PFSK-1 (cell line): ENCODE measurements at regions not wholly inside any gene's neighbourhood (a gene's known extent, or its start where the extent isn't known, plus 50 kb on each side); places are given as distances from the start of the nearest gene placed in this dataset.

ENCODE experiments used
- POLR2AphosphoS5 ChIP-seq: IDR thresholded peaks from 2 replicates; pipeline ENCODE4 v1.6.1; 2012; ENCODE audit warnings: low read depth, mild to moderate bottlenecking, control low read depth, low read length, moderate library complexity
- SIN3A ChIP-seq: IDR thresholded peaks from 2 replicates; pipeline ENCODE4 v1.6.1; 2012; ENCODE audit warnings: mild to moderate bottlenecking, low read length, moderate library complexity, borderline replicate concordance; ENCODE audit not compliant: insufficient read depth
- TF ChIP-seq, protein P1 (sequence below), 2 experiments: IDR thresholded peaks; 2 replicates each; pipeline versions ENCODE4 v1.6.1 to v1.8.0; 2011 to 2012; ENCODE audit warnings: low read depth in 2 of 2, low read length in 2 of 2, control low read depth in 1 of 2, inconsistent platforms in 1 of 2, mild to moderate bottlenecking in 1 of 2, moderate library complexity in 1 of 2; ENCODE audit not compliant: insufficient read depth in 1 of 2

DNA sequence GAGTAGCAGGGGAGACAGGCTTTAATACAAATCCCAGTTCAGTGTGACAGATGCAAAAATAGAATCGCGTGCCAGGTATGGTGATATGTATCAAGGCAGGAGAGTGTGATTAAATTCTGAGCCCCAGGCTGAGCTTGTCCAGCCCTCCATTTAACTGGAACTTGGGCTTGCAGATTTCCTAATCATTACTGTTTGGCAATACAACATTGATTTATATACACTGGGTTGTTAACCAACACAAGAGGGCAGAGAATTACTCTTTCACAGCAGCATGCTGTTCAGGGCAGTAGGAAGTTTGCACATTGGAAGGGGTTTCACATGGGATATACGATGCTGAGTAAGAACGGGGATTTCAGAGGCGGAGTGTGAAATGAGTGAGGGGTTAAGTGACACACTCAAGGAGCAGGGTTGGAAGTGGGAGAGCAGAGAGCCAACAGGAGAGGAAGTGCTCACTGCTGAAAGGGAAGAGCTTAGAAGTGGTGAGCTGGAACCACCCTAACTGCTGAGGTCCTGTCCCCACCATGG lies 70.8 kb upstream of the ATXN1 start:
- TF ChIP-seq POLR2AphosphoS5 (no peak), SIN3A (no peak)
- TF ChIP-seq, protein P1, sequence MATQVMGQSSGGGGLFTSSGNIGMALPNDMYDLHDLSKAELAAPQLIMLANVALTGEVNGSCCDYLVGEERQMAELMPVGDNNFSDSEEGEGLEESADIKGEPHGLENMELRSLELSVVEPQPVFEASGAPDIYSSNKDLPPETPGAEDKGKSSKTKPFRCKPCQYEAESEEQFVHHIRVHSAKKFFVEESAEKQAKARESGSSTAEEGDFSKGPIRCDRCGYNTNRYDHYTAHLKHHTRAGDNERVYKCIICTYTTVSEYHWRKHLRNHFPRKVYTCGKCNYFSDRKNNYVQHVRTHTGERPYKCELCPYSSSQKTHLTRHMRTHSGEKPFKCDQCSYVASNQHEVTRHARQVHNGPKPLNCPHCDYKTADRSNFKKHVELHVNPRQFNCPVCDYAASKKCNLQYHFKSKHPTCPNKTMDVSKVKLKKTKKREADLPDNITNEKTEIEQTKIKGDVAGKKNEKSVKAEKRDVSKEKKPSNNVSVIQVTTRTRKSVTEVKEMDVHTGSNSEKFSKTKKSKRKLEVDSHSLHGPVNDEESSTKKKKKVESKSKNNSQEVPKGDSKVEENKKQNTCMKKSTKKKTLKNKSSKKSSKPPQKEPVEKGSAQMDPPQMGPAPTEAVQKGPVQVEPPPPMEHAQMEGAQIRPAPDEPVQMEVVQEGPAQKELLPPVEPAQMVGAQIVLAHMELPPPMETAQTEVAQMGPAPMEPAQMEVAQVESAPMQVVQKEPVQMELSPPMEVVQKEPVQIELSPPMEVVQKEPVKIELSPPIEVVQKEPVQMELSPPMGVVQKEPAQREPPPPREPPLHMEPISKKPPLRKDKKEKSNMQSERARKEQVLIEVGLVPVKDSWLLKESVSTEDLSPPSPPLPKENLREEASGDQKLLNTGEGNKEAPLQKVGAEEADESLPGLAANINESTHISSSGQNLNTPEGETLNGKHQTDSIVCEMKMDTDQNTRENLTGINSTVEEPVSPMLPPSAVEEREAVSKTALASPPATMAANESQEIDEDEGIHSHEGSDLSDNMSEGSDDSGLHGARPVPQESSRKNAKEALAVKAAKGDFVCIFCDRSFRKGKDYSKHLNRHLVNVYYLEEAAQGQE (IDR thresholded peaks at IDR 0.05; ENCODE audit: insufficient read depth in 1 of 2, low read depth in 2 of 2, low read length in 2 of 2), result no peak
